MM.1S (cell line): ENCODE measurements at regions not wholly inside any gene's neighbourhood (a gene's known extent, or its start where the extent isn't known, plus 50 kb on each side); places are given as distances from the start of the nearest gene placed in this dataset.

Source experiments
- DNase-seq: peaks from one replicate; pipeline ENCODE4 v3.0.0-alpha.2; 2015
- H2AFZ ChIP-seq: fragments of 300-600 bp; sonication (generic); 2 replicates; pipeline ENCODE4 v1.6.0; 2016; ENCODE audit warnings: antibody characterized with exemption, low read length
- H3F3A ChIP-seq: fragments of 300-600 bp; sonication (generic); 2 replicates; pipeline ENCODE4 v1.6.1; 2016; ENCODE audit warnings: mild to moderate bottlenecking, antibody characterized with exemption, low read length, moderate library complexity, mixed read lengths; ENCODE audit not compliant: insufficient read depth
- H3K27ac ChIP-seq: fragments of 300-600 bp; sonication (generic); 2 replicates; pipeline ENCODE4 v1.5.1; 2016; ENCODE audit warnings: mild to moderate bottlenecking, low read length
- H3K27me3 ChIP-seq: fragments of 300-600 bp; sonication (generic); replicated peaks from 2 replicates; pipeline ENCODE4 v1.6.0; 2016; ENCODE audit warnings: low read length; ENCODE audit not compliant: insufficient read depth
- H3K36me3 ChIP-seq: fragments of 300-600 bp; sonication (generic); replicated peaks from 2 replicates; pipeline ENCODE4 v1.6.1; 2016; ENCODE audit warnings: mild to moderate bottlenecking, low read length, mixed read lengths; ENCODE audit not compliant: insufficient read depth
- H3K4me1 ChIP-seq: fragments of 300-600 bp; sonication (generic); 2 replicates; pipeline ENCODE4 v1.6.1; 2016; ENCODE audit warnings: low read length, mixed read lengths
- H3K4me2 ChIP-seq: fragments of 300-600 bp; sonication (generic); 2 replicates; pipeline ENCODE4 v1.6.0; 2016; ENCODE audit warnings: low read depth, low read length
- H3K4me3 ChIP-seq: fragments of 300-600 bp; sonication (generic); 2 replicates; pipeline ENCODE4 v1.5.1; 2016; ENCODE audit warnings: low read length, mixed read lengths
- H3K79me2 ChIP-seq: fragments of 300-600 bp; sonication (generic); 2 replicates; pipeline ENCODE4 v1.6.1; 2016; ENCODE audit warnings: mixed run types, low read length, mixed read lengths
- H3K9ac ChIP-seq: fragments of 300-600 bp; sonication (generic); 2 replicates; pipeline ENCODE4 v1.6.1; 2016; ENCODE audit warnings: low read length, mixed read lengths
- H3K9me2 ChIP-seq: fragments of 300-600 bp; sonication (generic); replicated peaks from 2 replicates; pipeline ENCODE4 v1.6.1; 2016; ENCODE audit warnings: mild to moderate bottlenecking, low read length, mixed read lengths; ENCODE audit not compliant: insufficient read depth
- H3K9me3 ChIP-seq: fragments of 300-600 bp; sonication (generic); replicated peaks from 2 replicates; pipeline ENCODE4 v1.6.1; 2016; ENCODE audit warnings: mild to moderate bottlenecking, low read length, mixed read lengths; ENCODE audit not compliant: insufficient read depth
- H4K20me1 ChIP-seq: fragments of 300-600 bp; sonication (generic); 2 replicates; pipeline ENCODE4 v1.6.1; 2016; ENCODE audit warnings: mild to moderate bottlenecking, low read length, moderate library complexity, mixed read lengths; ENCODE audit not compliant: insufficient read depth
- CTCF ChIP-seq: fragments of 300-600 bp; sonication (generic); IDR thresholded peaks from 2 replicates; pipeline ENCODE4 v1.5.1; 2016; ENCODE audit warnings: antibody characterized with exemption, low read length, mixed read lengths
- EZH2 ChIP-seq: fragments of 300-600 bp; sonication (generic); optimal IDR thresholded peaks from 2 replicates; pipeline ENCODE3; 2017; ENCODE audit warnings: low read depth, mild to moderate bottlenecking, antibody characterized with exemption, low read length, mixed read lengths
- EZH2phosphoT487 ChIP-seq: fragments of 300-600 bp; sonication (generic); IDR thresholded peaks from 2 replicates; pipeline ENCODE4 v1.6.1; 2018; ENCODE audit warnings: antibody characterized with exemption, low read length

GRCh38 chr11:131044851-131045250 is 128.6 kb upstream of the SNX19 start:
- DNase-seq: no peak
- no peak overlapping the region for H3K27ac ChIP-seq
- no peaks in the 10 kb centered on the region for H3K9me2 ChIP-seq
- H2AFZ ChIP-seq: no peak overlapping the region
- H3K9ac ChIP-seq: no peak overlapping the region
- no peak overlapping the region for H3K4me3 ChIP-seq
- H3K4me2 ChIP-seq: no peak overlapping the region
- no peaks in the 10 kb centered on the region for H3K9me3 ChIP-seq
- TF ChIP-seq EZH2phosphoT487 (no peak), CTCF (no peak), EZH2 (no peak)
- no peaks in the 10 kb centered on the region for H3K36me3 ChIP-seq
- H4K20me1 ChIP-seq: no peaks in the 10 kb centered on the region
- H3K27me3 ChIP-seq: no peaks in the 10 kb centered on the region
- H3K79me2 ChIP-seq: no peaks in the 10 kb centered on the region
- no peaks in the 10 kb centered on the region for H3K4me1 ChIP-seq
- no peaks in the 10 kb centered on the region for H3F3A ChIP-seq

DNA sequence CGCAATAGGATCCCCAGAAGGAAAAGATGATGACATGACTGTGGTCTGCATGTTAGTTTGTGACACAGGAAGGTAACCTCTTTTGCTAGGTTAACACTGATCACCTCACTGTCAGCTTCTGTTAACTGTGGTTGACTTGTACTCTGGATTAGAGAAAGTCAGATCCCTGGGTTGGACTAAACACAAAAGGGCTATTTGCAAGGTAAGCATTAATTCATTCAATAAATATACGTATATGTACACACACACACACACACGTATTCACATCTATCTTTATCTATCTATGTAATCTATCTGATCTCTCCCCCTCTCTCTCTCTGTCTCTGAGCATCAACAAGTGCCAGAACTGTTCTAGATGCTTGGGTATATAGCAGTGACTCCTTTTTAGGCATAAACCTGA is 136.1 kb upstream of the SNX19 start:
- H3K79me2 ChIP-seq: no peaks in the 10 kb centered on the region
- no peak overlapping the region for H3K4me2 ChIP-seq
- no peaks in the 10 kb centered on the region for H3K9me2 ChIP-seq
- no peak overlapping the region for H3K4me3 ChIP-seq
- TF ChIP-seq EZH2: no peak
- no peak for TF ChIP-seq EZH2phosphoT487
- TF ChIP-seq CTCF: no peak
- no peaks in the 10 kb centered on the region for H3K27me3 ChIP-seq
- H3F3A ChIP-seq: no peaks in the 10 kb centered on the region
- no peaks in the 10 kb centered on the region for H3K9me3 ChIP-seq
- H2AFZ ChIP-seq: no peak overlapping the region
- H3K4me1 ChIP-seq: no peaks in the 10 kb centered on the region
- no peaks in the 10 kb centered on the region for H3K36me3 ChIP-seq
- no peaks in the 10 kb centered on the region for H4K20me1 ChIP-seq
- no peak overlapping the region for H3K9ac ChIP-seq
- no peak overlapping the region for H3K27ac ChIP-seq
- DNase-seq: no peak

DNA sequence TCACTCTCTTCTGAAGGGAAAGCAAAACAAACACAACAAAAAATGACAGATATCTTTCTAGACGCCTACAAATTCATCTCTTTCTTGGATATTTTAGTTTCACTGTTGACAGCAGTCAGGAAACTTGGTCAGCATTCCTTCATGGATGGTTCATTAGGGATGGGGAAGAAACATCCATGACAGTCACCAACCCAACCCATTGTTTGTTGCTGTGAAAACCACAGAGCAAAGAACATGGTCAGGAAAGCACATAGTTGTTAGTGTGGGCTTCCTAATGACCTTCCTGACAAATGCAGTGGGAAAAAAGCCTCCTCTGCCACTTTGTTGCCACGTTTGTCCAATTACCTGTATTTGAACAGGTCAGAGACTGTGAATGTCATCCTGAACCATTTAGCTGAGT is 139.8 kb upstream of the SNX19 start:
- Histone ChIP-seq H3K27ac (no peak overlapping the region), H3F3A (no peaks in the 10 kb centered on the region), H3K4me3 (no peak overlapping the region), H3K9ac (no peak overlapping the region), H3K27me3 (no peaks in the 10 kb centered on the region), H2AFZ (no peak overlapping the region), H3K36me3 (no peaks in the 10 kb centered on the region), H3K9me3 (no peaks in the 10 kb centered on the region), H4K20me1 (no peaks in the 10 kb centered on the region), H3K9me2 (no peaks in the 10 kb centered on the region), H3K79me2 (no peaks in the 10 kb centered on the region), H3K4me2 (no peak overlapping the region), H3K4me1 (no peaks in the 10 kb centered on the region)
- DNase-seq: no peak
- TF ChIP-seq EZH2phosphoT487: no peak
- TF ChIP-seq EZH2: no peak
- no peak for TF ChIP-seq CTCF

DNA sequence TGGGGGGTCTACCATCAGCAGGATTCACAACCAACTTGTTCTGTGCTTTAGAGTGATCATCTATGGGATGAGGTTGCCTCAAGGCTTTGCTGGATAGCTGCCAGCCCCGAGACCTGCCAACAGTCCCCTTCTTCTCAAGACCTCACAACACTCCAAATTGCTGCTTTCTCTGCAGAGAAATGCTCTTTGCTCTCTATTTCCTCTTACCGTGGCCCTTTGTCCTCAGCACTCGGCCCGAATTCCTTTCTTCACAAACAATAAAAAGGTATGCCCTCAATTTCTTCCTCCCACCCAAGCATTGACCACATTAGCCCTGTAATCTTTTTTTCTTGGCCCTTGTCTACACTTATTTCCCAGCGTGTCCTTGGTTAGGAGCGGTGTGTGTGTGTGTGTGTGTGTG is 147.4 kb upstream of the SNX19 start:
- no peak overlapping the region for H3K4me2 ChIP-seq
- no peaks in the 10 kb centered on the region for H3K27me3 ChIP-seq
- H3F3A ChIP-seq: no peaks in the 10 kb centered on the region
- no peak overlapping the region for H3K27ac ChIP-seq
- H3K36me3 ChIP-seq: no peaks in the 10 kb centered on the region
- no peaks in the 10 kb centered on the region for H3K9me2 ChIP-seq
- H3K79me2 ChIP-seq: no peaks in the 10 kb centered on the region
- no peak overlapping the region for H3K4me3 ChIP-seq
- no peaks in the 10 kb centered on the region for H3K4me1 ChIP-seq
- no peak for DNase-seq
- no peak for TF ChIP-seq EZH2
- no peak for TF ChIP-seq CTCF
- TF ChIP-seq EZH2phosphoT487: no peak
- no peaks in the 10 kb centered on the region for H3K9me3 ChIP-seq
- H4K20me1 ChIP-seq: no peaks in the 10 kb centered on the region
- H3K9ac ChIP-seq: no peak overlapping the region
- H2AFZ ChIP-seq: no peak overlapping the region
